Type B pancreatic cell (in vitro differentiated cells): ENCODE measurements at regions not wholly inside any gene's neighbourhood (a gene's known extent, or its start where the extent isn't known, plus 50 kb on each side); places are given as distances from the start of the nearest gene placed in this dataset.

Experiments
- DNase-seq: peaks from one replicate; pipeline ENCODE4 v3.0.0; 2021; ENCODE audit warnings: mixed read lengths; ENCODE audit not compliant: unreplicated experiment; ENCODE audit errors: extremely low spot score
- H3K27ac Mint-ChIP-seq: 2 replicates; pipeline ENCODE4 v1.8.0; 2021; ENCODE audit warnings: mild to moderate bottlenecking, mixed read lengths
- H3K27me3 Mint-ChIP-seq: 2 replicates; pipeline ENCODE4 v1.8.0; 2021; ENCODE audit warnings: mixed read lengths
- H3K36me3 Mint-ChIP-seq: 2 replicates; pipeline ENCODE4 v1.8.0; 2021; ENCODE audit warnings: mixed read lengths
- H3K4me1 Mint-ChIP-seq: one replicate; pipeline ENCODE4 v1.8.0; 2021; ENCODE audit warnings: mixed read lengths; ENCODE audit not compliant: unreplicated experiment
- H3K4me3 Mint-ChIP-seq: 2 replicates; pipeline ENCODE4 v1.8.0; 2021; ENCODE audit warnings: mild to moderate bottlenecking, mixed read lengths
- H3K9me3 Mint-ChIP-seq: 2 replicates; pipeline ENCODE4 v1.8.0; 2021; ENCODE audit warnings: mixed read lengths
- TF ChIP-seq, protein P1 (sequence below): fragments of 200-600 bp; sonication (generic); conservative IDR thresholded peaks from 2 replicates; pipeline ENCODE4 v1.5.0; 2021; ENCODE audit warnings: antibody characterized with exemption, mild to moderate bottlenecking

DNA sequence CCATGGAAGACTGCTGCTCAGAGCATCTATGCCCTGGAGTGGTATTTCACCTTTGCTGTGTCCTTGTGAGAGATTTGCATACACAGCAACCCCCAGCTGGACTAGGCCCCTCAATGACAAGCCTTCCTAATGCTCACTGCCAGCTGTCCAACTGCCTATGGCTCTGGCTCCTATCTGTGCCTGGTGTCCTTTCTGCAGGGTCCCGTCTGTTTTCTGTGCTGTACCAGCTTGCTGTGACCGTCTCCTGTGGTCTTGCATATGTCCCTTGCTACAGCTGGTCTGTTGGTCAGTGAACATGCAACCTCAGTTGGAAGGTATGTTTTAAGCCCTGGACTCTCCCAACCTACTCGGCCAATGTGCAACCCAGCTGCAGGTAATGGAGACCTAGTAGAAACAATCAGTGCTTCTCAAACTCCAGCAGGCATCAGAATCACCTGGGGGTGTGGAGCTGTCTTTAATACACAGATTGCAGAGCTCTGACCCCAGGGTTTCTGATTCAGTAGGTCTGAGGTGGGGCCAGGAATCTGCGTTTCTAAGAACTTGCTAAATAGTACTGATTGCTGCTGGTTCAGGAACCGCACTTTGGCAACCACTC, 306.4 kb upstream of the ZNF32 start:
- Mint-ChIP-seq H3K36me3 (no peaks in the 10 kb centered on the region), H3K4me3 (no peak overlapping the region), H3K4me1 (no peaks in the 10 kb centered on the region), H3K9me3 (no peaks in the 10 kb centered on the region), H3K27me3 (peaks cover 31% of the 10 kb centered on the region), H3K27ac (no peak overlapping the region)
- no peak for DNase-seq
- TF ChIP-seq, protein P1, sequence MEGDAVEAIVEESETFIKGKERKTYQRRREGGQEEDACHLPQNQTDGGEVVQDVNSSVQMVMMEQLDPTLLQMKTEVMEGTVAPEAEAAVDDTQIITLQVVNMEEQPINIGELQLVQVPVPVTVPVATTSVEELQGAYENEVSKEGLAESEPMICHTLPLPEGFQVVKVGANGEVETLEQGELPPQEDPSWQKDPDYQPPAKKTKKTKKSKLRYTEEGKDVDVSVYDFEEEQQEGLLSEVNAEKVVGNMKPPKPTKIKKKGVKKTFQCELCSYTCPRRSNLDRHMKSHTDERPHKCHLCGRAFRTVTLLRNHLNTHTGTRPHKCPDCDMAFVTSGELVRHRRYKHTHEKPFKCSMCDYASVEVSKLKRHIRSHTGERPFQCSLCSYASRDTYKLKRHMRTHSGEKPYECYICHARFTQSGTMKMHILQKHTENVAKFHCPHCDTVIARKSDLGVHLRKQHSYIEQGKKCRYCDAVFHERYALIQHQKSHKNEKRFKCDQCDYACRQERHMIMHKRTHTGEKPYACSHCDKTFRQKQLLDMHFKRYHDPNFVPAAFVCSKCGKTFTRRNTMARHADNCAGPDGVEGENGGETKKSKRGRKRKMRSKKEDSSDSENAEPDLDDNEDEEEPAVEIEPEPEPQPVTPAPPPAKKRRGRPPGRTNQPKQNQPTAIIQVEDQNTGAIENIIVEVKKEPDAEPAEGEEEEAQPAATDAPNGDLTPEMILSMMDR, result no peak

DNA sequence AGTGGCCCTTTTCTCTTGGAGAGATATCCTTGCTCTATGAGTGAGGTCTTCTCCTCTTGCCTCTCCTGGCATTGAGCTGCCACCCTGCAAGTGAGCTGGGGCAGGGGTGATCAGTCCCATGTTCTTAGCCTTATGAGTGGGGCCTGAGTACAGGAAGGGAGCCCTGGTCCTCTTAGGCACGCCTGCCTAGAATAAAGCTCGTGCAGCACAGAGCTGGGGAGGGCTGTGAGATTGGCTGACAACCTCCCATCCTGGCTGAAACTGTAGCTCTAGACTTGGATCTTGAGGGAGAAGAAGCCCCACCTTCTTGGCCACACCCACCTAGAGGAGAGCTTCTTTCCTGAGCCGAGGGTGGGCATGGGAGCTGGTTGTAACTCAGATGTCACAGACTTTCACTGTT, 305.0 kb upstream of the ZNF32 start:
- Mint-ChIP-seq H3K4me1 (no peaks in the 10 kb centered on the region), H3K27ac (no peak overlapping the region), H3K36me3 (no peaks in the 10 kb centered on the region), H3K27me3 (peaks cover 27% of the 10 kb centered on the region), H3K9me3 (no peaks in the 10 kb centered on the region), H3K4me3 (no peak overlapping the region)
- no peak for DNase-seq
- TF ChIP-seq, protein P1, result no peak

DNA sequence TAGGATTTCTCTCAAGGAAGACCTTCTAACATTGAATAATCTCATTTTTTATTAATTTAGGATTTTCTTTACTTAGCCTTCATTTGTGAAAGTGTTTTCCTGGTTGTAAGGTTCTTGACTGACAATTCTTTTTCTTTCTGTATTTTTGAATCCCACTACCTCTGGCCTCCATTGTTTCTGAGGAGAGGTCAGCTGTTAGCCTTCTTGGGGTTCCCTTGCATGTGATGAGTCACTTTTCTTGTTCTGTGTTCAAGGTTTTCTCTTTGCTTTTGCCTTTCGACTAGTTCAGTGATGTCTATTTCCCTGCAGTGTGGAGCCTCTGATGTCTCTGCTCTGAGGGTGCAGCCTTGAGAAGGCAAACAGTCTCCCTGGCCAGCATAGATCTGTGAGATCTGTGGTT, 304.1 kb upstream of the ZNF32 start:
- Mint-ChIP-seq H3K27me3 (peaks cover 25% of the 10 kb centered on the region), H3K36me3 (no peaks in the 10 kb centered on the region)

DNA sequence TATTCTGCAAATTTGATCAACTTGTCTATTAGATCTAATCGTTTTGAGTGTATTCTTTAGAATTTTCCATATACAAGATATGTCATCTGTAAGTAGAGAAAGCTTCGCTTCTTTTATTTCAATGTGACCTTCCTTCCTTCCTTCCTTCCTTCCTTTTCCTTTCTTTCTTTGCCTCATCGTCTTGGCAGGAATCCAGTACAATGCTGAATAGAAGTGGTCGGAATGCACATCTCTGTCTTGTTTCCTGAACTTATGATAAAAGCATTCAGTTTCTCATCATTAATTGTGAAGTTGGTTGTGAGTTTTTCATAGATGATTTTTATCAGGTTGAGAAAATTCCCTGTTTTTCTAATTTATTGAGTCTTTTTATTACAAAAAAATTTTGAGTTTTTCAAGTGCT, 300.7 kb upstream of the ZNF32 start:
- no peak overlapping the region for H3K27ac Mint-ChIP-seq
- no peak overlapping the region for H3K4me3 Mint-ChIP-seq
- no peak for DNase-seq
- no peaks in the 10 kb centered on the region for H3K9me3 Mint-ChIP-seq
- peaks cover 2% of the 10 kb centered on the region for H3K27me3 Mint-ChIP-seq
- TF ChIP-seq, protein P1, result no peak
- H3K36me3 Mint-ChIP-seq, result no peaks in the 10 kb centered on the region
- peaks cover 6% of the 10 kb centered on the region for H3K4me1 Mint-ChIP-seq

More for the DNA sequence above, 304.1 kb upstream of the ZNF32 start:
- no peaks in the 10 kb centered on the region for H3K4me1 Mint-ChIP-seq
- H3K4me3 Mint-ChIP-seq, result no peak overlapping the region
- H3K27ac Mint-ChIP-seq, result no peak overlapping the region
- no peak for DNase-seq
- H3K9me3 Mint-ChIP-seq, result no peaks in the 10 kb centered on the region
- TF ChIP-seq, protein P1, result no peak

DNA sequence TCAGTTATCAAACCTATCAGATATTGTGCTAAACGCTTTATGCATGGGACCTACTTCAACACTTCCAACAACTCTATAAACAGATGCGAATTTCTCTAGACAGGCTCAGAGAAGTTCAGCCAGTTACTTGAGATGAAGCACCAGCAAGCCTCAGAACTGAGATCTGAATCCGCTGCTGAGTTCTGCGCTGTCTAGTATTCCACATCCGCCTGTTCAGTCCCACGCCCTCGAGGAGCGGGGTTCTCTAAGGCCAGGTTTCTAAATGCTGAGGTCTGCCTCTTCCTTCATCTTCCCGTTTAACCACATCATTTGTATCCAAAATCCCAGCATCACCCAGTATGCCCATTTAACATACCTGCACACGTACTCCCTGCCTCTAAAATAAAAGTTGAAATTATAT, 297.8 kb upstream of the ZNF32 start:
- Mint-ChIP-seq H3K4me1 (peaks cover 27% of the 10 kb centered on the region), H3K9me3 (no peaks in the 10 kb centered on the region), H3K36me3 (no peaks in the 10 kb centered on the region), H3K27me3 (peaks cover 4% of the 10 kb centered on the region), H3K27ac (no peak overlapping the region), H3K4me3 (no peak overlapping the region)
- TF ChIP-seq, protein P1, result no peak
- no peak for DNase-seq

DNA sequence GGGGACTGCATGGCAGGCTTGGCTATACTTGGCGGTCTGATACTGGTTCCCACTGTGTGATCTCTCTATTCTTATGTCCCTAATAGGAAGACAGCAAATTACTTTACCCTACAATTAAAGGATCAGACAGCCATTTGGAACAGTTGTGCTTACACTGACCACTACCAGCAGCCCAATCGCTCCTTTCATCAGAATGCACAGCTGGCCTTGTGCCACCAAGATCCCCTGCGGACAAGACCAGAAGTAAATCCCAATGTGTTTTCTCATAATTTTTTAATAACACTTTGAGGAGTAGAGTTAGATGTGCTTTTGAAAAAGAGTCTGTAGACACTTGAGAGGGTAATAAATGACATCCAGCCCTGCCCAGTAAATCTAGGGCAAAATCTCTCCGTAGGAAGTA, 297.2 kb upstream of the ZNF32 start:
- Mint-ChIP-seq H3K36me3 (no peaks in the 10 kb centered on the region), H3K27me3 (peaks cover 4% of the 10 kb centered on the region), H3K4me1 (peaks cover 28% of the 10 kb centered on the region), H3K9me3 (no peaks in the 10 kb centered on the region), H3K4me3 (no peak overlapping the region), H3K27ac (no peak overlapping the region)
- TF ChIP-seq, protein P1, result no peak
- DNase-seq, result no peak
